GM13976 (cell line): ENCODE measurements at regions not wholly inside any gene's neighbourhood (a gene's known extent, or its start where the extent isn't known, plus 50 kb on each side); places are given as distances from the start of the nearest gene placed in this dataset.

Experiments used
- DNase-seq: peaks from one replicate; pipeline ENCODE4 v3.0.0; 2012; ENCODE audit warnings: low spot score
- CTCF ChIP-seq: IDR thresholded peaks from 2 replicates; pipeline ENCODE4 v1.5.1; 2012; ENCODE audit warnings: borderline replicate concordance, mild to moderate bottlenecking; ENCODE audit not compliant: insufficient read depth; ENCODE audit errors: extremely low read depth, missing control alignments, control extremely low read depth
- in situ Hi-C: fragments of 300-500 bp; cut with MboI; formaldehyde crosslinking; loops from one replicate; pipeline ENCODE4 v1.12.0; 2022; ENCODE audit warnings: low sequenced_read_pairs, mixed read lengths, inconsistent platforms; ENCODE audit not compliant: unreplicated experiment

GRCh38 chr12:75683220-75683619 is 171.8 kb upstream of the KRR1 start:
- in situ Hi-C loops, result no loop called here
- no peak for TF ChIP-seq CTCF

DNA sequence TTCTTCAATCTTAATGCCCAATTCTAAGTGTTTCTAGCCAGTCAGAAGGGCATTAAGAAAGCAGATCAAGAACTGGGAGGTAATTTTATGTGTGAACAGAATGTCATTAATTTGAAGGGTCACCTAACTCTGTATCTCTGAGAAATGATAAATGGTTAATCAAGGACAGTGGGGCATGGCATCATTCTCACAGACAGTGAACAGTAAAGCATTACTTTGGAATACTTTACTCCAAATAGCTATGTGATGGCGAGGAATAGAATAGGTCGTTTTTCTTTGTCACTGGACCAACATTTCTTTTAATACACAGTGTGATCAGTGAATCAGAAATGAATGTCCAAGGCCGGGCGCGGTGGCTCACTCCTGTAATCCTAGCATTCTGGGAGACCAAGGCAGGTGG is 166.1 kb upstream of the KRR1 start:
- no peak for DNase-seq
- in situ Hi-C loops, result no loop called here
- TF ChIP-seq CTCF, result no peak

More at GRCh38 chr12:75683220-75683619, 171.8 kb upstream of the KRR1 start:
- DNase-seq, result no peak

DNA sequence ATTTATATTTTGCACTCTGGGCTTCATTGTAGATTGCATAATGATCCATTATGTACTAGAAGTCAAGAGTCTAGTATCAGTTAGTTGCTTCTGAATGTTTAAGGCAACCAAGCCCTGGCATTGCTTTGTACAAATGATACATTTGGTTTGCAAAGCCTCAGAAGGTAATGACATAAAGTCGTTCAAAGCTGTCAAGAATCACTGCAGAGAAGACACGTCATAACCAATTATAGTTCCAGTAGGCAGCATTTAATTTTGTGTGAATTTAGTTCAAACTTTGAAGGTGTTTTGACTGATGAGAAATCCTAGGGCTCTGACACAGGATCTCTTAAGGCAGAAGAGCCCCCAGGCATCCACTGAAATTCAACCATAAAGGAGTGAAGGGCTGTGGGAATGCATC is 163.0 kb upstream of the KRR1 start:
- in situ Hi-C loops, result no loop called here
- no peak for TF ChIP-seq CTCF
- no peak for DNase-seq

DNA sequence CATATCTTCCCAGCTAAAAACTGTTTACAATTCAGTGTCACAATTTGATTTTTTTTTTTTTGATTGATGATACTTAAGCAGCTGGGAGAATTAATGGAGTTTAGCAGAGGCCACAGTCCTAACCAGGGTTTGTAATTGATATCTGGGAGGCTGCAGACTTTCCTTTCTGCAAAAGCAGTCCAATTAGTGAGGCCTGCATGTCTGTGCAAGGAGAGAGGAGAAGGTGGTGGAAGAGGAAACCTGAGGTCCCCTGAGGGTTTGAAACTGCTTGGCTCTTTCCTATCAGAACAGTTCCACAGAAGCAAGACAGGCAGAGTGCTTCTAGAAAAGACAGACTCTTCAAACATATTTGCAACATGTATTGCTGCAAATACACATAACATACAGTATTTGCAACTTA is 160.8 kb upstream of the KRR1 start:
- no peak for DNase-seq
- in situ Hi-C loops, result no loop called here
- no peak for TF ChIP-seq CTCF

- in situ Hi-C loops, result no loop called here
- TF ChIP-seq CTCF, result no peak
- no peak for DNase-seq
These were observed 158.8 kb upstream of the KRR1 start for GRCh38 chr12:75670216-75670615.

DNA sequence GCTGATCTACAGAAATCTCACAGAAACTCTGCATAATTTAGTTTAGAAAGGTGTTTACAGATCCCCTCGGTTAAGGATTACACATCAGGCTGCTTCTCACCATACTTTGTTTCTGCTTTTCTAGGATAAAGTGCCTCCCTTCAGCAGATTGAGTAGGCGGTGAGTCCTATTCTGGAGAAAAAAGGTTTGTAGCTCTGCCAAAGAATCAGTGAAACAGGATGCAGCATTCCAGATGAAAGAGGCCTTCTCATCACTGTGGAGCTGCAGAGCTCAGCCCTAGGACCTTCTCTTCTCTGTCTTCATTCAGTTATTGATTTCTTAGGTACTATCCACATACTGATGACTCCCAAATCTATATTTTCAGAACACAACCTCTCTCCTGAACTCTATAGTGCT is 155.5 kb upstream of the KRR1 start:
- in situ Hi-C loops, result no loop called here
- DNase-seq, result no peak
- TF ChIP-seq CTCF, result no peak
